ENCODE measurements at regions not wholly inside any gene's neighbourhood (a gene's known extent, or its start where the extent isn't known, plus 50 kb on each side); places are given as distances from the start of the nearest gene placed in this dataset.

- TF ChIP-seq POLR2A (IDR thresholded peaks at IDR 0.05; ENCODE audit: control extremely low read depth in 1 of 2, low read depth in 2 of 2, low read length in 2 of 2) = no peak
- TF ChIP-seq, protein P1, sequence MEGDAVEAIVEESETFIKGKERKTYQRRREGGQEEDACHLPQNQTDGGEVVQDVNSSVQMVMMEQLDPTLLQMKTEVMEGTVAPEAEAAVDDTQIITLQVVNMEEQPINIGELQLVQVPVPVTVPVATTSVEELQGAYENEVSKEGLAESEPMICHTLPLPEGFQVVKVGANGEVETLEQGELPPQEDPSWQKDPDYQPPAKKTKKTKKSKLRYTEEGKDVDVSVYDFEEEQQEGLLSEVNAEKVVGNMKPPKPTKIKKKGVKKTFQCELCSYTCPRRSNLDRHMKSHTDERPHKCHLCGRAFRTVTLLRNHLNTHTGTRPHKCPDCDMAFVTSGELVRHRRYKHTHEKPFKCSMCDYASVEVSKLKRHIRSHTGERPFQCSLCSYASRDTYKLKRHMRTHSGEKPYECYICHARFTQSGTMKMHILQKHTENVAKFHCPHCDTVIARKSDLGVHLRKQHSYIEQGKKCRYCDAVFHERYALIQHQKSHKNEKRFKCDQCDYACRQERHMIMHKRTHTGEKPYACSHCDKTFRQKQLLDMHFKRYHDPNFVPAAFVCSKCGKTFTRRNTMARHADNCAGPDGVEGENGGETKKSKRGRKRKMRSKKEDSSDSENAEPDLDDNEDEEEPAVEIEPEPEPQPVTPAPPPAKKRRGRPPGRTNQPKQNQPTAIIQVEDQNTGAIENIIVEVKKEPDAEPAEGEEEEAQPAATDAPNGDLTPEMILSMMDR (IDR thresholded peaks at IDR 0.05; ENCODE audit: control extremely low read depth in 1 of 3, insufficient read depth in 1 of 3, low read depth in 1 of 3, low read length in 3 of 3) = no peak
- TF ChIP-seq E2F6 (IDR thresholded peaks at IDR 0.05) = no peak
- TF ChIP-seq CBX5 (IDR thresholded peaks at IDR 0.05; ENCODE audit: low read depth, low read length) = no peak
- TF ChIP-seq EZH2 (IDR thresholded peaks at IDR 0.05; ENCODE audit: low read depth, low read length, severe bottlenecking) = no peak
- no peak for TF ChIP-seq HDAC6 (IDR thresholded peaks at IDR 0.05; ENCODE audit: low read depth, low read length)
- no peak for TF ChIP-seq POLR2AphosphoS5 (IDR thresholded peaks at IDR 0.05; ENCODE audit: low read depth, low read length)
- no peak for TF ChIP-seq RAD21 (IDR thresholded peaks at IDR 0.05 in 1 of 2, conservative IDR thresholded peaks at IDR 0.05 in 1 of 2; ENCODE audit: low read depth in 2 of 2, low read length in 2 of 2)
- no peak for TF ChIP-seq TEAD4 (IDR thresholded peaks at IDR 0.05; ENCODE audit: low read depth, low read length)
- no peak for TF ChIP-seq CREB1 (IDR thresholded peaks at IDR 0.05)
- TF ChIP-seq RXRA (IDR thresholded peaks at IDR 0.05; ENCODE audit: insufficient read depth, low read depth, low read length) = no peak
- TF ChIP-seq NRF1 (IDR thresholded peaks at IDR 0.05; ENCODE audit: low read depth, low read length) = no peak
- TF ChIP-seq CBX8 (IDR thresholded peaks at IDR 0.05; ENCODE audit: borderline replicate concordance, low read depth, low read length) = no peak
Observed at GRCh38 chr10:33498391-33498891, 164.0 kb upstream of the NRP1 start.

All from H1 (cell line).